Spleen (tissue), 11 donors: ENCODE measurements at regions not wholly inside any gene's neighbourhood (a gene's known extent, or its start where the extent isn't known, plus 50 kb on each side); places are given as distances from the start of the nearest gene placed in this dataset.

Experiments used
- DNase-seq: peaks from one replicate; pipeline ENCODE4 v3.0.0-alpha.2; 2020
- H3K27ac ChIP-seq, 8 donors: fragments of 200-600 bp; sonication (generic) in 7 of 8; 1 replicate in 4 of 8; 2 replicates in 4 of 8; pipeline versions ENCODE4 v1.5.0 to v1.8.0; 2016 to 2021; ENCODE audit warnings: inconsistent platforms in 4 of 8, mild to moderate bottlenecking in 4 of 8, moderate library complexity in 1 of 8
- H3K27me3 ChIP-seq, 7 donors: fragments of 200-600 bp; sonication (generic) in 6 of 7; replicated peaks in 1 of 7; 1 replicate in 4 of 7; 2 replicates in 3 of 7; pipeline versions ENCODE4 v1.5.0 to v1.8.0; 2016 to 2021; ENCODE audit warnings: inconsistent platforms in 3 of 7, mild to moderate bottlenecking in 1 of 7
- H3K36me3 ChIP-seq, 6 donors: fragments of 200-600 bp; sonication (generic) in 5 of 6; 1 replicate in 4 of 6; 2 replicates in 2 of 6; pipeline versions ENCODE4 v1.5.0 to v1.8.0; 2016 to 2021; ENCODE audit warnings: inconsistent platforms in 2 of 6
- H3K4me1 ChIP-seq, 6 donors: fragments of 200-600 bp; sonication (generic) in 5 of 6; 1 replicate in 3 of 6; 2 replicates in 3 of 6; pipeline versions ENCODE4 v1.5.0 to v1.8.0; 2016 to 2021; ENCODE audit warnings: inconsistent platforms in 3 of 6
- H3K4me3 ChIP-seq, 8 donors: fragments of 200-600 bp; sonication (generic) in 7 of 8; 1 replicate in 4 of 8; 2 replicates in 4 of 8; pipeline versions ENCODE4 v1.5.0 to v1.8.0; 2016 to 2021; ENCODE audit warnings: inconsistent platforms in 4 of 8, mild to moderate bottlenecking in 4 of 8, moderate library complexity in 2 of 8
- H3K9me3 ChIP-seq, 8 donors: fragments of 200-600 bp; sonication (generic) in 7 of 8; 1 replicate in 4 of 8; 2 replicates in 4 of 8; pipeline versions ENCODE4 v1.5.0 to v1.8.0; 2016 to 2021; ENCODE audit warnings: inconsistent platforms in 4 of 8
- CTCF ChIP-seq, 11 experiments: fragments of 200-600 bp in 7 of 11; fragments of 450-650 bp in 4 of 11; sonication (generic) in 4 of 11; IDR thresholded peaks in 8 of 11; conservative IDR thresholded peaks in 3 of 11; 1 replicate in 7 of 11; 2 replicates in 4 of 11; pipeline versions ENCODE4 v1.4.0 to v1.8.0; 2016 to 2021; ENCODE audit warnings: antibody characterized with exemption in 11 of 11, inconsistent platforms in 4 of 11, mild to moderate bottlenecking in 1 of 11
- POLR2A ChIP-seq, 3 donors: fragments of 450-650 bp; IDR thresholded peaks; one replicate each; pipeline ENCODE4 v1.5.1; 2017; ENCODE audit warnings: antibody characterized with exemption in 3 of 3, mild to moderate bottlenecking in 1 of 3
- POLR2AphosphoS5 ChIP-seq, 3 donors: sonication (generic); formaldehyde crosslinking; IDR thresholded peaks; one replicate each; pipeline ENCODE4 v1.5.1; 2017; ENCODE audit warnings: antibody characterized with exemption in 3 of 3
- WGBS, 5 donors: extraction: QIAGEN DNeasy Blood & Tissue Kit in 3 of 5; methylation state at CpG; one replicate each; pipeline versions ENCODE4 v1.1.5 to v1.1.7; 2013 to 2018; 5-methylcytosine and 5-hydroxymethylcytosine counted together
- intact Hi-C: fragments of 100-400 bp; cut with DNase I; formaldehyde crosslinking; loops from one replicate; pipeline ENCODE4 v1.15.0; 2023; ENCODE audit warnings: low total_unique reads
- donor health status: healthy with polysubstance abuse.
- donor health status: DM: no; HTN: no; CAD: no; lungs with moderate emphysema.
- donor health status: DM: no; HTN: no; CAD: no.
- donor health status: Bipolar disorder and iron deficiency.
- donor health status: healthy.
- donor health status: DM: no; HTN: no; CAD: no.
- donor health status: DM: yes; HTN: yes; CAD: no.

GRCh38 chr14:29039171-29039570 is 272.6 kb downstream of the FOXG1 start:
- H3K36me3 ChIP-seq = no peaks in the 10 kb centered on the region
- WGBS, 5 donors = 47 to 62% (median 56%) methylated on average over 2 of the region's 2 CpGs
- intact Hi-C loops = no loop called here
- TF ChIP-seq POLR2A (IDR thresholded peaks at IDR 0.05) (no peak), CTCF (IDR thresholded peaks at IDR 0.05 in 8 of 11, conservative IDR thresholded peaks at IDR 0.05 in 3 of 11) (no peak), POLR2AphosphoS5 (IDR thresholded peaks at IDR 0.05) (no peak)
- no peaks in the 10 kb centered on the region for H3K27me3 ChIP-seq
- no peaks in the 10 kb centered on the region for H3K4me1 ChIP-seq
- peaks cover 0 to 3% (median 0%) of the 10 kb centered on the region in 8 donors for H3K9me3 ChIP-seq
- H3K27ac ChIP-seq = no peak overlapping the region
- no peak for DNase-seq
- no peak overlapping the region for H3K4me3 ChIP-seq

GRCh38 chr14:29042551-29042950 is 276.0 kb downstream of the FOXG1 start:
- intact Hi-C loops = no loop called here
- 69 to 85% (median 79%) methylated on average over 2 of the region's 2 CpGs for WGBS, 5 donors

GRCh38 chr14:29043737-29044136 is 277.1 kb downstream of the FOXG1 start:
- DNase-seq = no peak
- peaks cover 0 to 3% (median 0%) of the 10 kb centered on the region in 8 donors for H3K9me3 ChIP-seq
- TF ChIP-seq POLR2A (IDR thresholded peaks at IDR 0.05) = no peak
- no peaks in the 10 kb centered on the region for H3K4me1 ChIP-seq
- no peaks in the 10 kb centered on the region for H3K36me3 ChIP-seq
- no peaks in the 10 kb centered on the region for H3K27me3 ChIP-seq
- H3K27ac ChIP-seq = no peak overlapping the region
- WGBS, 5 donors = 88 to 93% (median 91%) methylated on average over 2 of the region's 2 CpGs
- intact Hi-C loops = no loop called here
- H3K4me3 ChIP-seq = no peak overlapping the region

More at GRCh38 chr14:29042551-29042950, 276.0 kb downstream of the FOXG1 start:
- DNase-seq = no peak
- Histone ChIP-seq H3K4me1 (no peaks in the 10 kb centered on the region), H3K4me3 (no peak overlapping the region), H3K27ac (no peak overlapping the region), H3K36me3 (no peaks in the 10 kb centered on the region), H3K9me3 (peaks cover 0 to 3% (median 0%) of the 10 kb centered on the region in 8 donors), H3K27me3 (no peaks in the 10 kb centered on the region)
- TF ChIP-seq CTCF (IDR thresholded peaks at IDR 0.05 in 8 of 11, conservative IDR thresholded peaks at IDR 0.05 in 3 of 11) (no peak), POLR2A (IDR thresholded peaks at IDR 0.05) (no peak), POLR2AphosphoS5 (IDR thresholded peaks at IDR 0.05) (no peak)

GRCh38 chr14:29045237-29045636 is 278.6 kb downstream of the FOXG1 start:
- TF ChIP-seq POLR2AphosphoS5 (IDR thresholded peaks at IDR 0.05) (no peak), POLR2A (IDR thresholded peaks at IDR 0.05) (no peak), CTCF (IDR thresholded peaks at IDR 0.05 in 8 of 11, conservative IDR thresholded peaks at IDR 0.05 in 3 of 11) (no peak)
- WGBS, 5 donors = 54 to 69% (median 61%) methylated on average over 2 of the region's 2 CpGs
- intact Hi-C loops = no loop called here

GRCh38 chr14:29054119-29054518 is 287.5 kb downstream of the FOXG1 start:
- TF ChIP-seq POLR2A (IDR thresholded peaks at IDR 0.05) = no peak
- no peak for TF ChIP-seq POLR2AphosphoS5 (IDR thresholded peaks at IDR 0.05)
- TF ChIP-seq CTCF (IDR thresholded peaks at IDR 0.05 in 8 of 11, conservative IDR thresholded peaks at IDR 0.05 in 3 of 11) = no peak
- no peak for DNase-seq
- intact Hi-C loops = no loop called here
- 66 to 79% (median 73%) methylated on average over 2 of the region's 2 CpGs for WGBS, 5 donors
- no peaks in the 10 kb centered on the region for H3K27me3 ChIP-seq
- no peaks in the 10 kb centered on the region for H3K36me3 ChIP-seq
- peaks cover 0 to 17% (median 10%) of the 10 kb centered on the region in 8 donors for H3K9me3 ChIP-seq
- no peak overlapping the region for H3K4me3 ChIP-seq
- H3K27ac ChIP-seq = no peak overlapping the region
- no peaks in the 10 kb centered on the region for H3K4me1 ChIP-seq

More at GRCh38 chr14:29045237-29045636, 278.6 kb downstream of the FOXG1 start:
- H3K27me3 ChIP-seq = no peaks in the 10 kb centered on the region
- peaks cover 0 to 9% (median 2%) of the 10 kb centered on the region in 8 donors for H3K9me3 ChIP-seq
- no peaks in the 10 kb centered on the region for H3K36me3 ChIP-seq
- H3K4me1 ChIP-seq = no peaks in the 10 kb centered on the region
- DNase-seq = no peak
- no peak overlapping the region for H3K4me3 ChIP-seq
- no peak overlapping the region for H3K27ac ChIP-seq
